ENCODE measurements at regions not wholly inside any gene's neighbourhood (a gene's known extent, or its start where the extent isn't known, plus 50 kb on each side); places are given as distances from the start of the nearest gene placed in this dataset.

DNA sequence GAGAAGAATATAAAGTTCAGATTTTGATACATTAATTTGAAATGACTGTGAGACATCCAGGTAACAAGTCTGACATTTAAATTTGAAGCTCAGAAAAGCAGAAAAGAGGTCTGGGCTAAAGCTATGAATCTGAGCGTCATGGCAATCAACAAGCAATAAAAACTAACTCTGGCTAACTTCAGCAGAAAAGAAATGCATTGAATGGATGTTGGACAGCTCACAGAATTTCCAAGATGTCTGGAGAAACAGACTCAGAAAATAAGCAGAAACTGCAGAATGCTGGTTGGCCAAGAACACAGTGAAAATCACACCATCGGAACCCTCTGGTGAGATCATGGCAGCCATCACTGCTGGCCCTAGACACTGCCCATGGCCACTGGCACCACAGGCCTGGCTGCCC is 366.6 kb downstream of the METTL4 start:
- TF ChIP-seq BACH2 (CRISPR knock-in tag; IDR thresholded peaks at IDR 0.05; ENCODE audit: borderline replicate concordance): no peak
- no peak for TF ChIP-seq ZNF565 (CRISPR knock-in tag; conservative IDR thresholded peaks at IDR 0.05; ENCODE audit: low read depth)
- TF ChIP-seq ZFP3 (CRISPR knock-in tag; IDR thresholded peaks at IDR 0.05): no peak
- TF ChIP-seq ISL1 (CRISPR knock-in tag; IDR thresholded peaks at IDR 0.05): no peak
- TF ChIP-seq ESRRG (CRISPR knock-in tag; IDR thresholded peaks at IDR 0.05): no peak
- TF ChIP-seq PPARA (CRISPR knock-in tag; IDR thresholded peaks at IDR 0.05; ENCODE audit: borderline replicate concordance): no peak
- TF ChIP-seq ZNF8 (CRISPR knock-in tag; IDR thresholded peaks at IDR 0.05): no peak
- no peak for TF ChIP-seq OSR1 (CRISPR knock-in tag; IDR thresholded peaks at IDR 0.05)
- TF ChIP-seq, protein P1, sequence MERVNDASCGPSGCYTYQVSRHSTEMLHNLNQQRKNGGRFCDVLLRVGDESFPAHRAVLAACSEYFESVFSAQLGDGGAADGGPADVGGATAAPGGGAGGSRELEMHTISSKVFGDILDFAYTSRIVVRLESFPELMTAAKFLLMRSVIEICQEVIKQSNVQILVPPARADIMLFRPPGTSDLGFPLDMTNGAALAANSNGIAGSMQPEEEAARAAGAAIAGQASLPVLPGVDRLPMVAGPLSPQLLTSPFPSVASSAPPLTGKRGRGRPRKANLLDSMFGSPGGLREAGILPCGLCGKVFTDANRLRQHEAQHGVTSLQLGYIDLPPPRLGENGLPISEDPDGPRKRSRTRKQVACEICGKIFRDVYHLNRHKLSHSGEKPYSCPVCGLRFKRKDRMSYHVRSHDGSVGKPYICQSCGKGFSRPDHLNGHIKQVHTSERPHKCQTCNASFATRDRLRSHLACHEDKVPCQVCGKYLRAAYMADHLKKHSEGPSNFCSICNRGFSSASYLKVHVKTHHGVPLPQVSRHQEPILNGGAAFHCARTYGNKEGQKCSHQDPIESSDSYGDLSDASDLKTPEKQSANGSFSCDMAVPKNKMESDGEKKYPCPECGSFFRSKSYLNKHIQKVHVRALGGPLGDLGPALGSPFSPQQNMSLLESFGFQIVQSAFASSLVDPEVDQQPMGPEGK (CRISPR knock-in tag; IDR thresholded peaks at IDR 0.05; ENCODE audit: borderline replicate concordance): no peak
- no peak for TF ChIP-seq ZNF70 (CRISPR knock-in tag; IDR thresholded peaks at IDR 0.05)
- TF ChIP-seq TSHZ2 (CRISPR knock-in tag; IDR thresholded peaks at IDR 0.05): no peak
- no peak for TF ChIP-seq GLIS3 (CRISPR knock-in tag; IDR thresholded peaks at IDR 0.05)

DNA sequence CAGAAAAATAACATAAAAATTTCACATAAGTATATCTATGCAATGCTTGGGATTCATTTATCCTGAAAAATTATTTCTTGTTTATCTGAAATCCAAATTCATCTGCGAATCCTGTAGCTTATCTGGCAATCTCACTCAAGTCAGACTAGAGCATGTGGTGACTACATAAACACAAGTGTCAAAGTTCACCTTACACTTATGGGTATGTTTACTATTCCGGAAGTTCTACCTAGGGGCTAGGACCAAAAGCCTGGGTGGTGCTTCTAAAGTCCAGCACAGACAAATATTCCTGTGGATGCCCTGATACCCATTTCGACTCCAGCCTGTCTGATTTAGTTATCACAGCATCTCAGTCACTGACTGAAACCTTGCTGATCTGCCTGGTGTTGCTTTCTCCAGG is 364.0 kb downstream of the METTL4 start:
- TF ChIP-seq ZC3H10 (CRISPR knock-in tag; IDR thresholded peaks at IDR 0.05): no peak
- TF ChIP-seq TSHZ2 (CRISPR knock-in tag; IDR thresholded peaks at IDR 0.05): no peak
- TF ChIP-seq, protein P2, sequence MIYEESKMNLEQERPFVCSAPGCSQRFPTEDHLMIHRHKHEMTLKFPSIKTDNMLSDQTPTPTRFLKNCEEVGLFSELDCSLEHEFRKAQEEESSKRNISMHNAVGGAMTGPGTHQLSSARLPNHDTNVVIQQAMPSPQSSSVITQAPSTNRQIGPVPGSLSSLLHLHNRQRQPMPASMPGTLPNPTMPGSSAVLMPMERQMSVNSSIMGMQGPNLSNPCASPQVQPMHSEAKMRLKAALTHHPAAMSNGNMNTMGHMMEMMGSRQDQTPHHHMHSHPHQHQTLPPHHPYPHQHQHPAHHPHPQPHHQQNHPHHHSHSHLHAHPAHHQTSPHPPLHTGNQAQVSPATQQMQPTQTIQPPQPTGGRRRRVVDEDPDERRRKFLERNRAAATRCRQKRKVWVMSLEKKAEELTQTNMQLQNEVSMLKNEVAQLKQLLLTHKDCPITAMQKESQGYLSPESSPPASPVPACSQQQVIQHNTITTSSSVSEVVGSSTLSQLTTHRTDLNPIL (CRISPR knock-in tag; IDR thresholded peaks at IDR 0.05; ENCODE audit: low read depth): no peak
- no peak for TF ChIP-seq PPARA (CRISPR knock-in tag; IDR thresholded peaks at IDR 0.05; ENCODE audit: borderline replicate concordance)
- TF ChIP-seq CSDC2 (CRISPR knock-in tag; IDR thresholded peaks at IDR 0.05): no peak
- TF ChIP-seq, protein P1 (CRISPR knock-in tag; IDR thresholded peaks at IDR 0.05; ENCODE audit: borderline replicate concordance): no peak
- no peak for TF ChIP-seq ZFP3 (CRISPR knock-in tag; IDR thresholded peaks at IDR 0.05)
- no peak for TF ChIP-seq CSRNP3 (CRISPR knock-in tag; IDR thresholded peaks at IDR 0.05)
- TF ChIP-seq BACH2 (CRISPR knock-in tag; IDR thresholded peaks at IDR 0.05; ENCODE audit: borderline replicate concordance): no peak
- TF ChIP-seq RARB (CRISPR knock-in tag; IDR thresholded peaks at IDR 0.05): no peak
- TF ChIP-seq ISL1 (CRISPR knock-in tag; IDR thresholded peaks at IDR 0.05): no peak
- no peak for TF ChIP-seq ZNF565 (CRISPR knock-in tag; conservative IDR thresholded peaks at IDR 0.05; ENCODE audit: low read depth)
- no peak for TF ChIP-seq TCF4 (CRISPR knock-in tag; IDR thresholded peaks at IDR 0.05; ENCODE audit: borderline replicate concordance)
- no peak for TF ChIP-seq ZNF8 (CRISPR knock-in tag; IDR thresholded peaks at IDR 0.05)
- TF ChIP-seq ESRRG (CRISPR knock-in tag; IDR thresholded peaks at IDR 0.05): no peak
- TF ChIP-seq GLIS3 (CRISPR knock-in tag; IDR thresholded peaks at IDR 0.05): no peak

More for the DNA sequence above, 366.6 kb downstream of the METTL4 start:
- no peak for ATAC-seq

More for the DNA sequence above, 364.0 kb downstream of the METTL4 start:
- no peak for ATAC-seq

Data from SK-N-SH treated with all-trans-retinoic acid at 6 μM for 48 hours (cell line).